Ovary (tissue), 3 donors: ENCODE measurements at regions not wholly inside any gene's neighbourhood (a gene's known extent, or its start where the extent isn't known, plus 50 kb on each side); places are given as distances from the start of the nearest gene placed in this dataset.

Experiments
- CTCF ChIP-seq, 3 donors: fragments of 450-650 bp in 2 of 3; fragments of 200-600 bp in 1 of 3; IDR thresholded peaks; one replicate each; pipeline versions ENCODE4 v1.5.1 to v1.8.0; 2016 to 2022; ENCODE audit warnings: antibody characterized with exemption in 3 of 3, mild to moderate bottlenecking in 1 of 3
- EP300 ChIP-seq: sonication (generic); formaldehyde crosslinking; IDR thresholded peaks from one replicate; pipeline ENCODE4 v1.6.1; 2017; ENCODE audit warnings: antibody characterized with exemption
- POLR2A ChIP-seq: fragments of 450-650 bp; IDR thresholded peaks from one replicate; pipeline ENCODE4 v1.6.1; 2017; ENCODE audit warnings: antibody characterized with exemption, mild to moderate bottlenecking, moderate library complexity
- donor health status: DM: no; HTN: no; CAD: no.

- TF ChIP-seq POLR2A = no peak
- no peak for TF ChIP-seq CTCF (IDR thresholded peaks at IDR 0.05)
- no peak for TF ChIP-seq EP300
Observed at GRCh38 chr1:214202992-214203391, 78.0 kb upstream of the SMYD2 start.
